KMS-11 (cell line): ENCODE measurements at regions not wholly inside any gene's neighbourhood (a gene's known extent, or its start where the extent isn't known, plus 50 kb on each side); places are given as distances from the start of the nearest gene placed in this dataset.

Source experiments
- H2AFZ ChIP-seq: fragments of 200-600 bp; sonication (generic); 2 replicates; pipeline ENCODE4 v1.6.1; 2016; ENCODE audit warnings: antibody characterized with exemption, mixed run types, low read depth
- H3K27ac ChIP-seq: fragments of 200-600 bp; sonication (generic); 2 replicates; pipeline ENCODE4 v1.6.1; 2016; ENCODE audit warnings: mild to moderate bottlenecking, mixed run types
- H3K27me3 ChIP-seq: fragments of 200-600 bp; sonication (generic); 2 replicates; pipeline ENCODE4 v1.6.1; 2017; ENCODE audit warnings: mild to moderate bottlenecking, low read depth, mixed run types, moderate library complexity; ENCODE audit not compliant: insufficient read depth
- H3K36me3 ChIP-seq: fragments of 200-600 bp; sonication (generic); 2 replicates; pipeline ENCODE4 v1.6.1; 2017; ENCODE audit warnings: mild to moderate bottlenecking, mixed run types; ENCODE audit not compliant: insufficient read depth
- H3K4me1 ChIP-seq: fragments of 200-600 bp; sonication (generic); 2 replicates; pipeline ENCODE4 v1.6.1; 2016; ENCODE audit warnings: mild to moderate bottlenecking, low read depth, mixed run types; ENCODE audit not compliant: poor library complexity, severe bottlenecking
- H3K4me2 ChIP-seq: fragments of 200-600 bp; sonication (generic); 2 replicates; pipeline ENCODE4 v1.7.0; 2016; ENCODE audit warnings: mild to moderate bottlenecking, mixed run types
- H3K4me3 ChIP-seq: fragments of 200-600 bp; sonication (generic); IDR thresholded peaks from 2 replicates; pipeline ENCODE4 v1.6.1; 2017; ENCODE audit warnings: low read depth, low read length, mixed read lengths; ENCODE audit not compliant: insufficient read depth
- H3K79me2 ChIP-seq: fragments of 200-600 bp; sonication (generic); 2 replicates; pipeline ENCODE4 v1.6.1; 2016; ENCODE audit warnings: low read depth, mixed run types; ENCODE audit not compliant: insufficient read depth
- H3K9ac ChIP-seq: fragments of 200-600 bp; sonication (generic); 2 replicates; pipeline ENCODE4 v1.6.1; 2016; ENCODE audit warnings: mild to moderate bottlenecking, mixed run types
- H4K20me1 ChIP-seq: fragments of 200-600 bp; sonication (generic); 2 replicates; pipeline ENCODE4 v1.6.1; 2016; ENCODE audit warnings: mild to moderate bottlenecking, mixed run types; ENCODE audit not compliant: insufficient read depth
- CTCF ChIP-seq: fragments of 200-600 bp; sonication (generic); conservative IDR thresholded peaks from 2 replicates; pipeline ENCODE4 v1.6.1; 2017; ENCODE audit warnings: low read depth, mild to moderate bottlenecking, antibody characterized with exemption, low read length, moderate library complexity, mixed read lengths

- no peak overlapping the region for H3K27ac ChIP-seq
- H2AFZ ChIP-seq: no peak overlapping the region
- TF ChIP-seq CTCF: no peak
Measured at GRCh38 chr11:87437133-87437843, 399.6 kb downstream of the TMEM135 start.

GRCh38 chr11:87432022-87432421, 394.3 kb downstream of the TMEM135 start:
- H3K36me3 ChIP-seq: no peaks in the 10 kb centered on the region
- no peak for TF ChIP-seq CTCF
- H2AFZ ChIP-seq: no peak overlapping the region
- H3K27ac ChIP-seq: no peak overlapping the region
- H3K4me3 ChIP-seq: no peak overlapping the region
- H3K4me2 ChIP-seq: no peak overlapping the region
- no peaks in the 10 kb centered on the region for H3K27me3 ChIP-seq
- H3K79me2 ChIP-seq: no peaks in the 10 kb centered on the region
- H3K9ac ChIP-seq: no peak overlapping the region
- H3K4me1 ChIP-seq: no peaks in the 10 kb centered on the region
- no peaks in the 10 kb centered on the region for H4K20me1 ChIP-seq

More at GRCh38 chr11:87437133-87437843, 399.6 kb downstream of the TMEM135 start:
- Histone ChIP-seq H3K4me1 (no peaks in the 10 kb centered on the region), H4K20me1 (no peaks in the 10 kb centered on the region), H3K4me3 (no peak overlapping the region), H3K36me3 (no peaks in the 10 kb centered on the region), H3K27me3 (no peaks in the 10 kb centered on the region), H3K79me2 (no peaks in the 10 kb centered on the region), H3K4me2 (no peak overlapping the region), H3K9ac (no peak overlapping the region)

GRCh38 chr11:87431392-87431791, 393.7 kb downstream of the TMEM135 start:
- H2AFZ ChIP-seq: no peak overlapping the region
- no peaks in the 10 kb centered on the region for H3K79me2 ChIP-seq
- no peaks in the 10 kb centered on the region for H4K20me1 ChIP-seq
- no peak for TF ChIP-seq CTCF
- no peak overlapping the region for H3K4me3 ChIP-seq
- no peaks in the 10 kb centered on the region for H3K27me3 ChIP-seq
- H3K4me2 ChIP-seq: no peak overlapping the region
- no peaks in the 10 kb centered on the region for H3K4me1 ChIP-seq
- no peak overlapping the region for H3K9ac ChIP-seq
- no peaks in the 10 kb centered on the region for H3K36me3 ChIP-seq
- no peak overlapping the region for H3K27ac ChIP-seq

- Histone ChIP-seq H3K36me3 (no peaks in the 10 kb centered on the region), H3K4me3 (no peak overlapping the region), H3K27me3 (no peaks in the 10 kb centered on the region), H3K9ac (no peak overlapping the region), H3K27ac (no peak overlapping the region), H3K79me2 (no peaks in the 10 kb centered on the region), H4K20me1 (no peaks in the 10 kb centered on the region), H3K4me2 (no peak overlapping the region), H2AFZ (no peak overlapping the region), H3K4me1 (no peaks in the 10 kb centered on the region)
- TF ChIP-seq CTCF: no peak
Measured at GRCh38 chr11:87430821-87431220, 393.1 kb downstream of the TMEM135 start.
